Lower lobe of right lung (tissue), 2 donors: ENCODE measurements at regions not wholly inside any gene's neighbourhood (a gene's known extent, or its start where the extent isn't known, plus 50 kb on each side); places are given as distances from the start of the nearest gene placed in this dataset.

Experiments
- ATAC-seq, 2 donors: fragments of 200-7000 bp; cut with Tn5 transposase; one replicate each; pipeline ENCODE4 v1.9.1; 2020 to 2022; ENCODE audit warnings: mild to moderate bottlenecking in 2 of 2, moderate library complexity in 2 of 2
- DNase-seq: peaks from one replicate; pipeline ENCODE4 v3.0.0-alpha.2; 2020
- H3K27ac ChIP-seq: fragments of 200-600 bp; one replicate; pipeline ENCODE4 v1.8.0; 2022
- H3K27me3 ChIP-seq: fragments of 200-600 bp; one replicate; pipeline ENCODE4 v1.8.0; 2022; ENCODE audit warnings: low read depth
- H3K36me3 ChIP-seq: fragments of 200-600 bp; one replicate; pipeline ENCODE4 v1.8.0; 2022; ENCODE audit warnings: mild to moderate bottlenecking
- H3K4me1 ChIP-seq: fragments of 200-600 bp; one replicate; pipeline ENCODE4 v1.8.0; 2022
- H3K4me3 ChIP-seq: fragments of 200-600 bp; one replicate; pipeline ENCODE4 v1.8.0; 2022; ENCODE audit warnings: mild to moderate bottlenecking
- H3K9me3 ChIP-seq: fragments of 200-600 bp; one replicate; pipeline ENCODE4 v1.8.0; 2022
- CTCF ChIP-seq: fragments of 200-600 bp; IDR thresholded peaks from one replicate; pipeline ENCODE4 v1.8.0; 2022; ENCODE audit warnings: antibody characterized with exemption, mild to moderate bottlenecking
- intact Hi-C: fragments of 100-400 bp; cut with DNase I; formaldehyde crosslinking; loops from one replicate; pipeline ENCODE4 v1.11.0; 2022
- donor health status: DM: no; HTN: yes; CAD: no; lungs with severe emphysema.

- Histone ChIP-seq H3K4me1 (no peaks in the 10 kb centered on the region), H3K4me3 (no peak overlapping the region), H3K36me3 (no peaks in the 10 kb centered on the region), H3K27me3 (no peaks in the 10 kb centered on the region), H3K27ac (no peak overlapping the region), H3K9me3 (no peaks in the 10 kb centered on the region)
- no peak for DNase-seq
- intact Hi-C loops: no loop called here
- no peak for ATAC-seq
- TF ChIP-seq CTCF: no peak
These were observed 651.8 kb downstream of the SEMA5A start for GRCh38 chr5:8894031-8894430.

- no peak overlapping the region for H3K27ac ChIP-seq
- no peak overlapping the region for H3K4me3 ChIP-seq
- intact Hi-C loops: no loop called here
- no peak for DNase-seq
- no peaks in the 10 kb centered on the region for H3K27me3 ChIP-seq
- H3K36me3 ChIP-seq: no peaks in the 10 kb centered on the region
- ATAC-seq: no peak
- no peak for TF ChIP-seq CTCF
- no peaks in the 10 kb centered on the region for H3K9me3 ChIP-seq
- H3K4me1 ChIP-seq: no peaks in the 10 kb centered on the region
These were observed 650.8 kb downstream of the SEMA5A start for GRCh38 chr5:8895062-8895461.

- H3K27ac ChIP-seq: no peak overlapping the region
- TF ChIP-seq CTCF: no peak
- no peaks in the 10 kb centered on the region for H3K9me3 ChIP-seq
- no peak overlapping the region for H3K4me3 ChIP-seq
- intact Hi-C loops: no loop called here
- no peaks in the 10 kb centered on the region for H3K4me1 ChIP-seq
- no peak for ATAC-seq
- no peaks in the 10 kb centered on the region for H3K27me3 ChIP-seq
- DNase-seq: no peak
- H3K36me3 ChIP-seq: no peaks in the 10 kb centered on the region
These were observed 650.3 kb downstream of the SEMA5A start for GRCh38 chr5:8895599-8895998.

- Histone ChIP-seq H3K36me3 (no peaks in the 10 kb centered on the region), H3K9me3 (no peaks in the 10 kb centered on the region), H3K27me3 (no peaks in the 10 kb centered on the region), H3K27ac (no peak overlapping the region), H3K4me1 (no peaks in the 10 kb centered on the region), H3K4me3 (no peak overlapping the region)
- DNase-seq (no peak), ATAC-seq (no peak)
- no peak for TF ChIP-seq CTCF
- intact Hi-C loops: no loop called here
These were observed 648.6 kb downstream of the SEMA5A start for GRCh38 chr5:8897316-8897715.

- ATAC-seq (no peak), DNase-seq (no peak)
- Histone ChIP-seq H3K27ac (no peak overlapping the region), H3K36me3 (no peaks in the 10 kb centered on the region), H3K4me1 (no peaks in the 10 kb centered on the region), H3K4me3 (no peak overlapping the region), H3K9me3 (no peaks in the 10 kb centered on the region), H3K27me3 (no peaks in the 10 kb centered on the region)
- intact Hi-C loops: no loop called here
- TF ChIP-seq CTCF: no peak
These were observed 640.9 kb downstream of the SEMA5A start for GRCh38 chr5:8905021-8905420.

- TF ChIP-seq CTCF: no peak
- no peak overlapping the region for H3K4me3 ChIP-seq
- ATAC-seq (no peak), DNase-seq (no peak)
- intact Hi-C loops: no loop called here
- no peaks in the 10 kb centered on the region for H3K4me1 ChIP-seq
- H3K9me3 ChIP-seq: no peaks in the 10 kb centered on the region
- no peak overlapping the region for H3K27ac ChIP-seq
- no peaks in the 10 kb centered on the region for H3K36me3 ChIP-seq
- no peaks in the 10 kb centered on the region for H3K27me3 ChIP-seq
These were observed 639.4 kb downstream of the SEMA5A start for GRCh38 chr5:8906303-8906967.
